Bronchial epithelial cell (primary cell): ENCODE measurements at regions not wholly inside any gene's neighbourhood (a gene's known extent, or its start where the extent isn't known, plus 50 kb on each side); places are given as distances from the start of the nearest gene placed in this dataset.

ENCODE experiments used
- DNase-seq: peaks from one replicate; pipeline ENCODE4 v3.0.0-alpha.2; 2010; ENCODE audit warnings: low read depth
- FAIRE-seq: peaks from 2 replicates; lab custom pipeline; 2011; peaks lifted over from hg19 to GRCh38; lab: Jason Lieb, UNC
- H3K27me3 ChIP-seq: 2 replicates; pipeline ENCODE4 v1.5.1; 2011; ENCODE audit warnings: low read length; ENCODE audit not compliant: control insufficient read depth, insufficient read depth
- H3K36me3 ChIP-seq: 2 replicates; pipeline ENCODE4 v1.5.1; 2011; ENCODE audit warnings: low read length; ENCODE audit not compliant: control insufficient read depth, insufficient read depth
- H3K4me3 ChIP-seq: 2 replicates; pipeline ENCODE4 v1.5.1; 2011; ENCODE audit warnings: mild to moderate bottlenecking, low read depth, low read length, control low read depth
- TF ChIP-seq, protein P1 (sequence below): IDR thresholded peaks from 2 replicates; pipeline ENCODE4 v1.5.1; 2011; ENCODE audit warnings: mild to moderate bottlenecking, moderate library complexity, low read length, control low read depth, inconsistent platforms; ENCODE audit not compliant: insufficient read depth, severe bottlenecking

- FAIRE-seq (no peak), DNase-seq (no peak)
- no peak overlapping the region for H3K4me3 ChIP-seq
- H3K27me3 ChIP-seq = no peaks in the 10 kb centered on the region
- TF ChIP-seq, protein P1, sequence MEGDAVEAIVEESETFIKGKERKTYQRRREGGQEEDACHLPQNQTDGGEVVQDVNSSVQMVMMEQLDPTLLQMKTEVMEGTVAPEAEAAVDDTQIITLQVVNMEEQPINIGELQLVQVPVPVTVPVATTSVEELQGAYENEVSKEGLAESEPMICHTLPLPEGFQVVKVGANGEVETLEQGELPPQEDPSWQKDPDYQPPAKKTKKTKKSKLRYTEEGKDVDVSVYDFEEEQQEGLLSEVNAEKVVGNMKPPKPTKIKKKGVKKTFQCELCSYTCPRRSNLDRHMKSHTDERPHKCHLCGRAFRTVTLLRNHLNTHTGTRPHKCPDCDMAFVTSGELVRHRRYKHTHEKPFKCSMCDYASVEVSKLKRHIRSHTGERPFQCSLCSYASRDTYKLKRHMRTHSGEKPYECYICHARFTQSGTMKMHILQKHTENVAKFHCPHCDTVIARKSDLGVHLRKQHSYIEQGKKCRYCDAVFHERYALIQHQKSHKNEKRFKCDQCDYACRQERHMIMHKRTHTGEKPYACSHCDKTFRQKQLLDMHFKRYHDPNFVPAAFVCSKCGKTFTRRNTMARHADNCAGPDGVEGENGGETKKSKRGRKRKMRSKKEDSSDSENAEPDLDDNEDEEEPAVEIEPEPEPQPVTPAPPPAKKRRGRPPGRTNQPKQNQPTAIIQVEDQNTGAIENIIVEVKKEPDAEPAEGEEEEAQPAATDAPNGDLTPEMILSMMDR = no peak
- no peaks in the 10 kb centered on the region for H3K36me3 ChIP-seq
These were observed 92.6 kb downstream of the RDH14 start for GRCh38 chr2:18467749-18468360.

DNA sequence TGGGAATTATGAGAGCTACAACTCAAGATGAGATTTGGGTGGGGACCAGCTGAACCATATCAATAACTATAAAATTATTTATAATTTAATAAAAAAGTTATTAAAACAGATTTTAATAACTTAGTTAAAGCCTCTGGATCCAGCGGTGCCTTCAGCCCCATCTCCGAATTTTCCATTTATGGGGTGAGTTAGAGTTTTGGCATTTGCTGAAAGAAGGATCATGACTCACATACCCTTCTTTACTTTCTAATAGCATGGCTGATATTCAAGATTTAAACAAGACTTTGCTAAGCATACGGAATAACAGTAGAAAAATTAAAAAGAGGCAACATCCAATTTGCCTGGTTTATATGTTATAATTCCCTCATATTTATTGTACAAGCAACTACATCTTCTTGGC is 94.5 kb downstream of the RDH14 start:
- TF ChIP-seq, protein P1 = no peak
- Histone ChIP-seq H3K27me3 (no peaks in the 10 kb centered on the region), H3K4me3 (no peak overlapping the region), H3K36me3 (no peaks in the 10 kb centered on the region)
- DNase-seq = no peak
- FAIRE-seq = no peak

DNA sequence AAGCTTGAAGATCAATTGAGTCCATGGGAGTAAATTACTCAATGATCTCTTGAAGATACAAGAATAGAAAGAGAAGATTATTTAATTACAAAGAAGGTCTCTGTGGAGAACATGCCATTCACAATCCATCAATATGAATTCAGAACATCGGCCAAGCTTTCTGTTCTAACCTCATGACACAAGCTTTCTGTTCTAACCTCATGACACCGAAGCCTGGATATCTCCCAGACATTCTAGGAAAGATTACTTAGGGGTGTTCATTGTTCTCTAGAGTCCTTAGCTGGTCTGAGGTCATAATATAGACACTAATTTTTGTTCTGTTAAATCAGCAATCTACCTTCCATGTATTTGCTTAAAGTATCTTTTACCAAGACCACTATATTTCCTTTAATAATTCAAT is 95.5 kb downstream of the RDH14 start:
- DNase-seq (no peak), FAIRE-seq (no peak)
- H3K4me3 ChIP-seq = no peak overlapping the region
- TF ChIP-seq, protein P1 = no peak
- H3K27me3 ChIP-seq = no peaks in the 10 kb centered on the region
- no peaks in the 10 kb centered on the region for H3K36me3 ChIP-seq

DNA sequence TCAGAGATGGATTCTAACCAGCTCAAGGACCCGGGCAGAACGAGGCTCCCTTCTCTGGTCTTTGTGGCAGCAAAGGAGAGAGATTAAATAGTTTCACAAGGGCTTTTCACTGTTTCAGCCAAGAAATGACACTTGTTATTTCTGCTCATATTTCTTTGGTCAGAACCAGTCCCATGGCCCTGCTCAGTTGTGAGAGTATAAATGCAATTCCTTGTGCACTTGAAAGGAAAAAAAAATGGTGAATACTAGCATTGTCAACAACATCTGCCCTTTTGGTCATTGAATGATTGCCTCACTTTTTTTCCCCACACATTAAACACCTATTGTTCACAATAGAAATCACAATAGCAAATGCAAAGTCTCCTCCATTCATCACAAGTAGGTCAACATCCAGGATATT is 104.4 kb downstream of the RDH14 start:
- FAIRE-seq = no peak

DNA sequence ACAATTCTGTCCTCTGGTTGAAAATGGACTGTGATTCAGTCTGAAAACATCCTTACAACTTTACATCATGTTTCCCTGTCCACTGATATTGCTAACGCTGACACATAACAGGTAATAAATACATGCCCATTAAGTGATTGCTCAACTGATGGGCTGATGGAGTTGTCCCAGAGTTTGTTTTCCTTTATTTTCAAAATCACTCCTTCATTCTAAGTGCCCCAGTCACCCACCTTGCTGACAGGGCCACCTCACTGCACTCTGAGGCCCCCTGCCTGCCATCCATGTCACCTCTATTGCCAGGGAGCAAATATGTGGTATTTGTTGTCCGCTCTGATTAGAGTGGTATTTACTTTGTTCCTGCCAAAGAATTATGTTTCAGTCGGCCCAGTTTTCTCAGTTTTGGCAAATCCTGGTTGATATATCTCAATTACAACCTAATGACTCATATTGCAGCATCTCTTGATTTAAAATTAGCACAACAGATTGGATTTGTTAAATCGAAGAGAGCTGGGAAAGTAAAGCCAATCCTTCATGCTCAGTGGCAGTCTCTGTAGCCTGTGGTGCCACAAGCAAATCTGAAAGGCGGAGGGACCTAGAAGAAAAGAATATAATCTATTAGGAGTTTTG is 105.1 kb downstream of the RDH14 start:
- no peaks in the 10 kb centered on the region for H3K27me3 ChIP-seq
- H3K36me3 ChIP-seq = no peaks in the 10 kb centered on the region
- H3K4me3 ChIP-seq = no peak overlapping the region
- TF ChIP-seq, protein P1 = peak; percentile 23
- DNase-seq = peak; percentile 81
- no peak for FAIRE-seq

More for the DNA sequence above, 104.4 kb downstream of the RDH14 start:
- no peaks in the 10 kb centered on the region for H3K36me3 ChIP-seq
- H3K27me3 ChIP-seq = no peaks in the 10 kb centered on the region
- DNase-seq = no peak
- TF ChIP-seq, protein P1 = no peak
- H3K4me3 ChIP-seq = no peak overlapping the region
